ENCODE measurements at regions not wholly inside any gene's neighbourhood (a gene's known extent, or its start where the extent isn't known, plus 50 kb on each side); places are given as distances from the start of the nearest gene placed in this dataset.

DNA sequence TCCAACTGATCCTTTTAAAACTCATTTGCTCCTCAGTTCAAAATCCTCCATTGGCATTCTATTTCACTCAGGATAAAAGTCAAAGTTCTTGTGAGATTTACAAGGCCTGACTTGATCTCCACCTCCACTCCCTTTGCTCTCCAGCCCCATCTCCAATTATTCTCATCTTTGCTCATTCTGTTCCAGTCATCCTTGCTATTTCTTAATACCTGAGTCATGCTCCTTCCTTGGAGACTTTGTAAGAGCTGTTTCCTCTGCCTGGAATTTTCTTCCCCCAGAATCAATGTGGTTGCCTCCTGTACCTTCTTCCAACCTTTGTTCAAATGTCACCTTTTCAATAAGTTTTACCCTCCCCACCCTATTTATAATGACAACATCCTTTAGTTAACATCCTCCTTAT lies 373.5 kb downstream of the HTR1B start:
- no peak for TF ChIP-seq TAF1 (IDR thresholded peaks at IDR 0.05; ENCODE audit: low read depth, low read length)
- no peak for TF ChIP-seq POLR2A (IDR thresholded peaks at IDR 0.05; ENCODE audit: low read depth, low read length)
- no peak for TF ChIP-seq POLR2AphosphoS5 (IDR thresholded peaks at IDR 0.05; ENCODE audit: low read depth, low read length)

Measured in GM12891 (cell line).